EH (cell line): ENCODE measurements at regions not wholly inside any gene's neighbourhood (a gene's known extent, or its start where the extent isn't known, plus 50 kb on each side); places are given as distances from the start of the nearest gene placed in this dataset.
"Not testable (repeated sequence)": the region's sequence is repeated elsewhere in the genome, so short reads cannot be mapped to it uniquely, and the experiment has no call there.

Experiments
- DNase-seq: peaks from one replicate; pipeline ENCODE4 v3.0.0-alpha.2; 2015; ENCODE audit warnings: low read depth

DNA sequence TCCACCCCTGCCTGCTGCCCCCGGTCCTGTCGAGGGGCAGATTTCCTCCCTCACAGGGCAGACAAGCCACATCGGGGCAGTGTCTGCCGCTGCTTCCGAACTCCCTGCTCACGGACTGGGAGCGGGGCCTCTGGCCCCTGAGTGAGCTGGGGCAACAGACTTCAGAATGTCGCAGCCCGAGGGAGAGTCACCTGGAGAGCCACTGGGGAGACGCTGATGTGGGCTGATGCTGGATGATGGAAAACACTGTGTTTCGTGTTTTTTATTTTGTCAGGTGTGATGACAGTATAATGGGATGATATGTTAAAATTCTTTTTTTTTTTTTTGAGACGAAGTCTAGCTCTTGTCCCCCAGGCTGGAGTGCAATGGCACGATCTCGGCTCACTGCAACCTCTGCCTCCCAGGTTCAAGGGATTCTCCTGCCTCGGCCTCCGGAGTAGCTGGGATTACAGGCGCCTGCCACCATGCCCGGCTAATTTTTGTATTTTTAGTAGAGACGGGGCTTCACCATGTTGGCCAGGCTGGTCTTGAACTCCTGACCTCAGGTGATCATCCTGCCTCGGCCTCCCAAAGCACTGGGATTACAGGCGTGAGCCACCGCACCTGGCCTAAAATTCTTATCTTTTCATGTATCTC is 52.1 kb upstream of the SEPTIN5 start:
- not testable (repeated sequence) for DNase-seq

DNA sequence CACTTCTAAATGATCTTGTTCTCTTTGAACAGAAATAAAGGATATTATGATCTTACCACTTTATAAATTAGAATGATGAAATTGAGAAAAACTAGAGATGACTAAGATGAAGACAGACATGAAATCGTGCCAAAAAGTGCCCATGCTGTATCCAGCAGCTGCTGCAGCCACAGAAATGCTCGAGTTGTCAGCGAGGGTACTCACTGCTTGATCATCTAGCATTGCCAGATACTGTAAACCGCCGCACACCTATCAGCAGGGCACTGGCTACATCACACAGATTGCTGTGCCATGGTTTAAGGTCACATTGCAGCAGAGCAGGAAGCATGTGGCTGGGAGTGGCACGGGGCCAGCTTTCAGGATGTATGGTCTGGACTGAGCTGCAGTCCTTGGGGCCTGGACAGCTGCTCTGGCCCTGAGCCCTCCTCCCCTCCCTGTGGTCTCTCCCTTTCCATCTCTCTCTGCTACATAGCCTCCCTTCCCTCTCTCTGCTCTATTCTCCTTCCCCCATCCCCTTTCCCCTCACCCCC is 51.0 kb upstream of the SEPTIN5 start:
- DNase-seq = peak; percentile 84

DNA sequence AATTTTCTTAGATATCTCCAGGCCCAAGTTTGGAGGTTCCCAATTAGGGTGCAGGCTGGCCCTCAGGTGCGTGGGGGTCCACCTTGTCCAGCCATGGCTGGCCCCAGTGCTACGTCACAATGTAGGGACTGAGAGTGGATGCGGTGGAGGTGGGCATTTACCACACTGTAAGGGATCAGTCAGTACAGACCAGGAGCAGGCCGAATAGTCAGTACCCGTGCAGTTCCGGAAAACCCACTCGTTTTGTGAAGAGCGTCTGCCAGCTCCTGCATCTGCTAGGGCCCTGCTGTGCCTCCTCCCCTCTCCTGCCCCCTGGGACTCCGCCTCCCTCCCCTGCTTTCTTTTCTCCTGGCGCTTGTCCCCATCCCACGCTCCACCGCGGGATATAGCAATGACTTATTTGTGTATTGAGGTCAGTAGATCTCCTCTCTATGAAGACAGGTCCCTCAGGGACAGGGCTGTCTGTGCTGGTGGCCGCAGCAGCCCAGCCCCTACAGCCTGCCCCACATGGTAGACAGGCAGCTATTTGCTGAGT is 50.4 kb upstream of the SEPTIN5 start:
- DNase-seq = peak; percentile 79

DNA sequence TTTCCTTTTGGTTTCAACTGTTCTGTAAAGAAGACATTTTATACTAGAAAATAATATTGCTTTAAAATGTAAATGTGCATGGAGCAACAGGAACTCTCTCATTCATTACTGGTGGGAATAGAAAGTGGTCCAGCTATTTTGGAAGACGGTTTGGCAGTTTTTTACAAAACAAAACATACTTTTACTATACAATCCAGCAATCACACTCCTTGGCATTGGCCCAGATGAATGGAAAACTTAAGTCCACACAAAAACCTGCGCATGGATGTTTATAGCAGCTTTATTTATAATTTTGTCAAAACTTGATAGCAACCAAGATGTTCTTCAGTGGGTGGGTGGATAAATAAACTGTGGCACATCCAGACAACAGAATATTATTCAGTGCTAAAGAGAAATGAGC is 49.9 kb upstream of the SEPTIN5 start:
- DNase-seq = no peak
